ENCODE measurements at regions not wholly inside any gene's neighbourhood (a gene's known extent, or its start where the extent isn't known, plus 50 kb on each side); places are given as distances from the start of the nearest gene placed in this dataset.
"Not testable (repeated sequence)": the region's sequence is repeated elsewhere in the genome, so short reads cannot be mapped to it uniquely, and the experiment has no call there.

DNA sequence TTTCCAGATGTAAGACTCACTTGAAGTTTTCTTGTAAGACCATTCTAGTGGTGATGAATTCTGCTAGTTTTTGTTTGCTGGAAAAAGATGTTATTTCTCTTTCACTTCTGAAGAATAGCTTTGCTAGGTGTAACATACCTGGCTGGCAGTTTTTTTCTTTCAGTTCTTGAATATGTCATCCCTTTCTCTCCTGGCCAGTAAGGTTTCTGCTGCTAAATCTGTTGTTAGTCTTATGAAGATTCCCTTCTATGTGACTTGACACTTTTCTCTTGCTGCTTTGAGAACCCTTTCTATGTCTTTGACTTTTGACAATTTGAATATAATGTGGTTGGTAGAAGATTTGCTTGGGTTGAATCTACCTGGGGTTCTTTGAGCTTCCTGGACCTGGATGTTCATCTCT lies 314.7 kb upstream of the NOX3 start:
- H3K4me3 ChIP-seq (ENCODE audit: low read depth, low read length) = no peak overlapping the region
- DNase-seq (ENCODE audit: low read depth) = no peak
- in situ Hi-C loops (cut with HindIII; ENCODE audit: low sequenced_read_pairs) = no loop called here
- TF ChIP-seq, protein P1, sequence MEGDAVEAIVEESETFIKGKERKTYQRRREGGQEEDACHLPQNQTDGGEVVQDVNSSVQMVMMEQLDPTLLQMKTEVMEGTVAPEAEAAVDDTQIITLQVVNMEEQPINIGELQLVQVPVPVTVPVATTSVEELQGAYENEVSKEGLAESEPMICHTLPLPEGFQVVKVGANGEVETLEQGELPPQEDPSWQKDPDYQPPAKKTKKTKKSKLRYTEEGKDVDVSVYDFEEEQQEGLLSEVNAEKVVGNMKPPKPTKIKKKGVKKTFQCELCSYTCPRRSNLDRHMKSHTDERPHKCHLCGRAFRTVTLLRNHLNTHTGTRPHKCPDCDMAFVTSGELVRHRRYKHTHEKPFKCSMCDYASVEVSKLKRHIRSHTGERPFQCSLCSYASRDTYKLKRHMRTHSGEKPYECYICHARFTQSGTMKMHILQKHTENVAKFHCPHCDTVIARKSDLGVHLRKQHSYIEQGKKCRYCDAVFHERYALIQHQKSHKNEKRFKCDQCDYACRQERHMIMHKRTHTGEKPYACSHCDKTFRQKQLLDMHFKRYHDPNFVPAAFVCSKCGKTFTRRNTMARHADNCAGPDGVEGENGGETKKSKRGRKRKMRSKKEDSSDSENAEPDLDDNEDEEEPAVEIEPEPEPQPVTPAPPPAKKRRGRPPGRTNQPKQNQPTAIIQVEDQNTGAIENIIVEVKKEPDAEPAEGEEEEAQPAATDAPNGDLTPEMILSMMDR (IDR thresholded peaks at IDR 0.05; ENCODE audit: low read depth, low read length, missing control alignments) = no peak

DNA sequence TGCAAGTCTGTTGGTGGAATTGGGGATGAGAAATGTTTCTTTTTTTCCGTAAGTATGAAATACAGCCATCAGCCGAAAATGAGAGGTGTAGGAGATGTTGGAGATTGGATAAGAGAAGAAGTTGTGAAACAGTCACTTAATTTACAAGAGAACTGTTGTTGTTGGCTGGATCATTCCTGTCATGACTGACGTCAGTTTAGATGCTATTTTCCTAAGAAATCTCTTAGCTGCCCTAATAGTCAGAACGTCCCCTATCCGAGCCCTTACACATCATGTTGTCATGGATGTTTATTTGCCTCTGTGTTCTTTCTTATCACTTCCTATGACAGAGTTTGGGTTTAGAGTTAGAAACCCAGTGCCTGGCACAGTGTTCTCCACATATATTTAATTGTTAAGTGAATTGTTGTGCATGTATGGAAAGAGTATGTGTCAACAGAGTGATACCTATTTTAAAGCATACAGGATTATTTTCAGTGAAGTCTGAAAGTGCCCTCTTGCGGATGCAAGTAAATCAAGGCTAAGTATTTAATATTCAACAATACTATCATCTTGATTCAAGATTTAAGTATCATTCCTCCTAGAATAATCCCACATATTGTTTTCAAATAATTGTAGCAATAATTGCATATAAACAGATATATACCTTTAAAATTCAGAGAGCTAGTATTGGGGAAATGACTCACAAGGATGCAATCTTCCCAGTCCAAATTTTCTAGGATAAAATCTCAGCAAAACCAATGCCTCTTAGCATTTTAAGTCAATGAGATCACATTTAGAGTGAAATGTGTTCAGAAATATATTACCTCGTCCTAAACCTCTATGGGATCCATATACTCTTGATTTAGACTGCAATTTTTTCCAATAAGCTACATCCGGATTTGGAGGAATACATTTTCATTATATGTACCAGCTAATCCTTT lies 309.9 kb upstream of the NOX3 start:
- TF ChIP-seq, protein P1 (IDR thresholded peaks at IDR 0.05; ENCODE audit: low read depth, low read length, missing control alignments) = no peak
- H3K4me3 ChIP-seq (ENCODE audit: low read depth, low read length) = no peak overlapping the region
- DNase-seq (ENCODE audit: low read depth) = no peak
- in situ Hi-C loops (cut with HindIII; ENCODE audit: low sequenced_read_pairs) = no loop called here

DNA sequence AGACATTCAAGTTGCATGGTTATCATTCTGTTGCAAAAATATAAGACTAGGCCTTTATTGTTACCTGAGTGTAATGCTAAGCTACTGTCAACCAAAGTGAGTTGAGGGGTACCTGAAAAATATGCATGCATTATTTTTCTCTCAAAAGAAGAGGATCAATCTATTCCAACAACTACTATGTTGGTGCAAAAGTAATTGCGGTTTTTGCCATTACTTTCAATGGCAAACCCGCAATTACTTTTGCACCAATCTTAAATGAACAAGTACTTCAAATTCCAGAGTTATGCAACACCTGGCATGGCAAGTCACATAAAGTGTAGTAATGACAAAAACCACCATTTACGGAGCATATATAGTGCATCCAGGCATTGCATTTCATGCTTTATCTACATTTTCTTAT lies 307.0 kb upstream of the NOX3 start:
- DNase-seq (ENCODE audit: low read depth) = no peak
- no peak overlapping the region for H3K4me3 ChIP-seq (ENCODE audit: low read depth, low read length)
- TF ChIP-seq, protein P1 (IDR thresholded peaks at IDR 0.05; ENCODE audit: low read depth, low read length, missing control alignments) = no peak
- in situ Hi-C loops (cut with HindIII; ENCODE audit: low sequenced_read_pairs) = no loop called here

DNA sequence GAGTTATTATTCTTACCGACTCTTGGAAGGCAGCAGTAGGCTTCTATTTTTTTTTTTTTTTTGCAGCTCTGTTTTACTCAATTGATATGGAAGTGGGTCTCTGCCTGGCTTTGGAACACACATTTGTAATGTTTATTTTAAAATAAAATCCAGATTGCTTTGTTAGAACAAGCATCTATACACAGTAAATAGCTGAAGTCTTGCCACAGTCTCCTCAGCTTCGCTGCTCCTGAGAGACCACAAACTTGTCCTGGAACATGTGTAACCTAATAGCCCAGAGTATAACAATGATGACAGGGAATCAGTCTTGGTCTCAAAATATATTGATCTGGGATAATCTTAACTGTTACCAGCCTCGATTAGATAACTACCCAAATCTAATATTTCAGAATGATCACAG lies 299.8 kb upstream of the NOX3 start:
- in situ Hi-C loops (cut with HindIII; ENCODE audit: low sequenced_read_pairs) = no loop called here
- DNase-seq (ENCODE audit: low read depth) = no peak
- no peak overlapping the region for H3K4me3 ChIP-seq (ENCODE audit: low read depth, low read length)
- TF ChIP-seq, protein P1 (IDR thresholded peaks at IDR 0.05; ENCODE audit: low read depth, low read length, missing control alignments) = no peak

DNA sequence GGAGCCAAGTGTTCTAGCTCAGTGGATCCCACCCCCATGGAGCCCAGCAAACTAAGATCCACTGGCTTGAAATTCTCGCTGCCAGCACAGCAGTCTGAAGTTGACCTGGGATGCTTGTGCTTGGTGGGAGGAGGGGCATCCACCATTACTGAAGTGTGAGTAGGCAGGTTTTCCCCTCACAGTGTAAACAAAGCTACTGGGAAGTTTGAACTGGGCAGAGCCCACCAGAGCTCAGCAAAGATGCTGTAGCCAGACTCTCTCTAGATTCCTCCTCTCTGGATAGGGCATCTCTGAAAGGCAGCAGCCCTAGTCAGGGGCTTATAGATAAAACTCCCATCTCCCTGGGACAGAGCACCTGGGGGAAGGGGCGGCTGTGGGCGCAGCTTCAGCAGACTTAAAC lies 293.1 kb upstream of the NOX3 start:
- H3K4me3 ChIP-seq (ENCODE audit: low read depth, low read length); DNase-seq (ENCODE audit: low read depth); in situ Hi-C loops (cut with HindIII; ENCODE audit: low sequenced_read_pairs): not testable (repeated sequence)

DNA sequence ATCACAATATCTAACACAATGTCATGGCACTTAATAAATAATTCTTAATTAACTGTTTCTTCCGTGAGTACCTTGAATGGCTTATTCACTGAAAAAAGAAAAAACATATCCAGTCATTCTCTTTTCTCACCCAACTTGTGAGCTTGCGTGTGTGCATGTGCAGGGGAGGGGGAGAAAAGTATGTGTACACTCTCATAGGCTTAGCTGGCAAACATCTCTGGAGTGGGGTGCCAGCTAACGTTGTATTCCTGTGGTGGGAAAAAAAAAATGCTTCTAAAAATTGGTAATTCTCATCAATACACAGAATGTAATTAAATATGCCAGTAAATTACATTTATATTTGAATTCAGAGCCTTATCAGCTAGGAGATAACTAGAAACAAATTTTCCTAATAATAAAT lies 291.9 kb upstream of the NOX3 start:
- DNase-seq (ENCODE audit: low read depth) = no peak
- TF ChIP-seq, protein P1 (IDR thresholded peaks at IDR 0.05; ENCODE audit: low read depth, low read length, missing control alignments) = no peak
- in situ Hi-C loops (cut with HindIII; ENCODE audit: low sequenced_read_pairs) = no loop called here
- H3K4me3 ChIP-seq (ENCODE audit: low read depth, low read length) = no peak overlapping the region

DNA sequence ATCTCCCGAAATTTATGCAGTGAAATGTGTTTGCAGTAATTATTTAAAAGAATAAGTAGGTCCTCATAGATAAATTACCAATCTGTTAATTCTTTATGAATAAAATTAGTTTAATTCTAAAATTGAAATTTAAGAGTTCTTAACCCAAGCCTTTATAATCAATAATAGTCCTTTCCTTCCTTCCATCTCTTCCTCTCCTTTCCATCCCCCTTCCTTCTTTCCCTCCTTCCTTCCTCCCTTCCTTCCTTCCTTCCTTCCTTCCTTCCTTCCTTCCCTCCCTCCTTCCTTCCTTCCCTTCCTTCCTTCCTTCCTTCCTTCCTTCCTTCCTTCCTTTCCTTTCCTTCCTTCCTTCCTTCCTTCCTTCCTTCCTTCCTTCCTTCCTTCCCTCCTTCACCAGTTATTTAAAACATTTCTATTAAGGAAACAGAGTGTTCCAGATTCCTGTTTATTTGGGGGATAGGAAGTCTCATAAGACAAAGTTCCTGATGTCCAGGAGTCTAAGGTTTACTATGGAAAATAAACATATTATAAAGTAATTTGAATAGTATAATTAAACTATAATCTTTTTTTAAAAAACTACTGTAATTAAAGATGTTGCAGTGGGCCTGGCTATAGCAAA lies 285.3 kb upstream of the NOX3 start:
- DNase-seq (ENCODE audit: low read depth) = no peak
- TF ChIP-seq, protein P1 (IDR thresholded peaks at IDR 0.05; ENCODE audit: low read depth, low read length, missing control alignments) = no peak
- H3K4me3 ChIP-seq (ENCODE audit: low read depth, low read length) = no peak overlapping the region
- in situ Hi-C loops (cut with HindIII; ENCODE audit: low sequenced_read_pairs) = no loop called here

All from astrocyte of the cerebellum (primary cell).